ENCODE measurements at regions not wholly inside any gene's neighbourhood (a gene's known extent, or its start where the extent isn't known, plus 50 kb on each side); places are given as distances from the start of the nearest gene placed in this dataset.

DNA sequence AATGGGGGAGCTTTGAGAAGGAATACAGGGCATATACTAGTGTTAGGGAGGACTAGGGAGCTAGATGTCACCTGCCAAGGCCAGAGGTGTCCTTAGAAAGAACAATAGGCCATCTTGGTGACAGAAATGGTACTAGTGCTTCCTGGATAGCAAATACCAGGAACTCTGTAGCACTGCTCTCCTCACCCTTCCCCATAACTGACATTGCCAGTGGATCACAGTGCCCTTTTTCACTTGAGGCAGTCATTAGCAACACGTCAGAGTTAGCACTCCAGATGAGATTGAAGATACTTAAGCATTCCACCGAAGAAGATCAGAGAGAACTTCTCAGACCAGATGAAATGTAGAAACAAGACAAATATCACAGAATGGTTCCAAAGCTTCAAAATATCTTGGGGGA, 103.1 kb upstream of the PDZRN3 start:
- TF ChIP-seq CTCF (IDR thresholded peaks at IDR 0.05): no peak
- TF ChIP-seq SREBF2 (IDR thresholded peaks at IDR 0.05): no peak
